Tibial artery (tissue), 4 donors: ENCODE measurements at regions not wholly inside any gene's neighbourhood (a gene's known extent, or its start where the extent isn't known, plus 50 kb on each side); places are given as distances from the start of the nearest gene placed in this dataset.
"Not testable (repeated sequence)": the region's sequence is repeated elsewhere in the genome, so short reads cannot be mapped to it uniquely, and the experiment has no call there.

ENCODE experiments used
- DNase-seq, 2 donors: peaks; one replicate each; pipeline ENCODE4 v3.0.0-alpha.2; 2019
- H3K27ac ChIP-seq, 2 donors: fragments of 200-600 bp; sonication (generic) in 1 of 2; 1 replicate in 1 of 2; 2 replicates in 1 of 2; pipeline ENCODE4 v1.5.1; 2018 to 2019; ENCODE audit warnings: mild to moderate bottlenecking in 1 of 2
- H3K27me3 ChIP-seq, 2 donors: fragments of 200-600 bp; sonication (generic) in 1 of 2; one replicate each; pipeline versions ENCODE4 v1.5.1 to v1.6.0; 2016 to 2019
- H3K36me3 ChIP-seq, 3 donors: fragments of 200-600 bp; sonication (generic) in 2 of 3; one replicate each; pipeline ENCODE4 v1.5.1; 2016 to 2019; ENCODE audit warnings: mild to moderate bottlenecking in 2 of 3
- H3K4me1 ChIP-seq, 4 donors: fragments of 200-600 bp; sonication (generic) in 2 of 4; 1 replicate in 3 of 4; 2 replicates in 1 of 4; pipeline ENCODE4 v1.5.1; 2016 to 2019
- H3K4me3 ChIP-seq, 2 donors: fragments of 200-600 bp; sonication (generic) in 1 of 2; 1 replicate in 1 of 2; 2 replicates in 1 of 2; pipeline ENCODE4 v1.5.1; 2018 to 2019; ENCODE audit warnings: mild to moderate bottlenecking in 2 of 2
- H3K9me3 ChIP-seq, 3 donors: fragments of 200-600 bp; sonication (generic) in 1 of 3; one replicate each; pipeline ENCODE4 v1.5.1; 2016 to 2019
- intact Hi-C: fragments of 100-400 bp; cut with DNase I; formaldehyde crosslinking; loops from one replicate; pipeline ENCODE4 v1.15.0; 2023; ENCODE audit warnings: low total_unique reads
- TF ChIP-seq, protein P1 (sequence below), 2 experiments: fragments of 200-600 bp in 1 of 2; fragments of 450-650 bp in 1 of 2; IDR thresholded peaks; one replicate each; pipeline ENCODE4 v1.5.1; 2017 to 2019; ENCODE audit warnings: antibody characterized with exemption in 2 of 2, mild to moderate bottlenecking in 1 of 2, moderate library complexity in 1 of 2

GRCh38 chr5:87210076-87210475 lies 57.6 kb upstream of the RASA1 start:
- Histone ChIP-seq H3K27me3 (no peaks in the 10 kb centered on the region), H3K36me3 (no peaks in the 10 kb centered on the region), H3K4me3 (no peak overlapping the region), H3K4me1 (peaks cover 0 to 5% (median 2%) of the 10 kb centered on the region in 4 donors), H3K9me3 (no peaks in the 10 kb centered on the region), H3K27ac (no peak overlapping the region)
- no peak for DNase-seq
- intact Hi-C loops: no loop called here
- TF ChIP-seq, protein P1, sequence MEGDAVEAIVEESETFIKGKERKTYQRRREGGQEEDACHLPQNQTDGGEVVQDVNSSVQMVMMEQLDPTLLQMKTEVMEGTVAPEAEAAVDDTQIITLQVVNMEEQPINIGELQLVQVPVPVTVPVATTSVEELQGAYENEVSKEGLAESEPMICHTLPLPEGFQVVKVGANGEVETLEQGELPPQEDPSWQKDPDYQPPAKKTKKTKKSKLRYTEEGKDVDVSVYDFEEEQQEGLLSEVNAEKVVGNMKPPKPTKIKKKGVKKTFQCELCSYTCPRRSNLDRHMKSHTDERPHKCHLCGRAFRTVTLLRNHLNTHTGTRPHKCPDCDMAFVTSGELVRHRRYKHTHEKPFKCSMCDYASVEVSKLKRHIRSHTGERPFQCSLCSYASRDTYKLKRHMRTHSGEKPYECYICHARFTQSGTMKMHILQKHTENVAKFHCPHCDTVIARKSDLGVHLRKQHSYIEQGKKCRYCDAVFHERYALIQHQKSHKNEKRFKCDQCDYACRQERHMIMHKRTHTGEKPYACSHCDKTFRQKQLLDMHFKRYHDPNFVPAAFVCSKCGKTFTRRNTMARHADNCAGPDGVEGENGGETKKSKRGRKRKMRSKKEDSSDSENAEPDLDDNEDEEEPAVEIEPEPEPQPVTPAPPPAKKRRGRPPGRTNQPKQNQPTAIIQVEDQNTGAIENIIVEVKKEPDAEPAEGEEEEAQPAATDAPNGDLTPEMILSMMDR (IDR thresholded peaks at IDR 0.05): no peak

DNA sequence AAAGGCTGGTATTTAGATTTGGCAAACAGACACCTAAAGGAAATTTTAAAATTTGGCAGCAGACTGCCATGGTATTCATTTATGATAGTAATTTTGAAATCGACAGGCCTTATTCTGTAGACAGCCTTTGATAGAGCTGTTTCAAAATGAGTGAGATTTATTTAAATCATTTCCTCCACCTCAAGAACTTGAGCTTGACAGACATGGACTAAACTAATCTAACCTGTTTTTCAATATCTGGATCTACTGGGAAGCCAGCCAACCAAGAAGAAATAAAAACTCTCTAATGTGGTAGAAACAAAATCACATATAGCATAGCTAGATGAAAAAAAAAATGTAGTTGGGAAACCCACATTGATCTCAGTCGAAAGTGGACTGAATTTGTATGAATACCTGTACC lies 56.9 kb upstream of the RASA1 start:
- intact Hi-C loops: no loop called here
- Histone ChIP-seq H3K27ac (no peak overlapping the region), H3K4me1 (peaks cover 0 to 5% (median 2%) of the 10 kb centered on the region in 4 donors)

DNA sequence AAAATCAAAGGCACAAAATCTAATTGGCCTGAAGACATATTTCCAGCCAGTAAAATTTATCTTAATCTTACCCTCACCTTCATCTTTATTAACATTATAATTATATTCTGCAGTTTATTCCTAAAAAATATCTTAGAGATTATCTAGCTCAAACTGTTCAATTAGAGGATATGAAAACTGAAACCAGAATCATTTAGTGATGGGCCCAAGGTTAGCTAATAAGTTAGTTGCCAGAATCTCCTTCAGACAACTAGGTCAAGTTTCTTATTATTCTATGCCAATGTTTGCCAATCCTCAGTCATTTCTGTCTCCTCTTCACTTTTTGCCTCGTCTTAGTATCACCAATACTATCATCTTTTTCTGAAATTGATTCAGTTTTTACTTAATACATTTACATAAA lies 56.0 kb upstream of the RASA1 start:
- no peak overlapping the region for H3K27ac ChIP-seq
- H3K27me3 ChIP-seq: no peaks in the 10 kb centered on the region
- H3K9me3 ChIP-seq: no peaks in the 10 kb centered on the region
- TF ChIP-seq, protein P1 (IDR thresholded peaks at IDR 0.05): no peak
- DNase-seq: no peak
- H3K4me1 ChIP-seq: peaks cover 0 to 5% (median 2%) of the 10 kb centered on the region in 4 donors
- intact Hi-C loops: no loop called here
- H3K4me3 ChIP-seq: no peak overlapping the region
- no peaks in the 10 kb centered on the region for H3K36me3 ChIP-seq

More for the DNA sequence above, 56.9 kb upstream of the RASA1 start:
- TF ChIP-seq, protein P1 (IDR thresholded peaks at IDR 0.05): no peak
- Histone ChIP-seq H3K4me3 (no peak overlapping the region), H3K9me3 (no peaks in the 10 kb centered on the region), H3K36me3 (no peaks in the 10 kb centered on the region), H3K27me3 (no peaks in the 10 kb centered on the region)
- DNase-seq: no peak

DNA sequence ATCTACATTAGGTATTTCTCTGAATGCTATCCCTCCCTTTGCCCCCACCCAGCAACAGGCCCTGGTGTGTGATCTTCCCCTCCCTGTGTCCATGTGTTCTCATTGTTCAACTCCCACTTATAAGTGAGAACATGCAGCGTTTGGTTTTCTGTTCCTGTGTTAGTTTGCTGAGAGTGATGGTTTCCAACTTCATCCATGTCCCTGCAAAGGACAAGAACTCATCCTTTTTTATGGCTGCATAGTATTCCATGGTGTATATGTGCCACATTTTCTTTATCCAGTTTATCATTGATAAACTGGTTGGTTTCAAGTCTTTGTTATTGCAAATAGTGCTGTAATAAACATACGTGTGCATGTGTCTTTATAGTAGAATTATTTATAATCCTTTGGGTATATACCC lies 55.5 kb upstream of the RASA1 start:
- DNase-seq, H3K27ac ChIP-seq, H3K9me3 ChIP-seq, H3K36me3 ChIP-seq, H3K4me3 ChIP-seq, H3K4me1 ChIP-seq, H3K27me3 ChIP-seq, intact Hi-C loops: not testable (repeated sequence)

DNA sequence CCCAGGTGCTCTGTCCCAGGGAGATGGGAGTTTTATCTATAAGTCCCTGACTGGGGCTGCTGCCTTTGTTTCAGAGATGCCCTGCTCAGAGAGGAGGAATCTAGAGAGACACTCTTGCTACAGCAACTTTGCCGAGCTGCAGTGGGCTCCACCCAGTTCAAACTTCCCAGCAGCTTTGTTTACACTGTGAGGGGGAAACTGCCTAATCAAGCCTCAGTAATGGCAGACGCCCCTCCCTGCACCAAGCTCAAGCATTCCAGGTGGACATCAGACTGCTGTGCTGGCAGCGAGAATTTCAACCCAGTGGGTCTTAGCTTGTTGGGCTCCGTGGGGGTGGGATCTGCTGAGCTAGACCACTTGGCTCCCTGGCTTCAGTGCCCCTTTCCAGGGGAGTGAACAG lies 50.2 kb upstream of the RASA1 start:
- H3K36me3 ChIP-seq, H3K27ac ChIP-seq, intact Hi-C loops, H3K4me3 ChIP-seq, H3K27me3 ChIP-seq, H3K9me3 ChIP-seq, H3K4me1 ChIP-seq, DNase-seq: not testable (repeated sequence)
